Colonic mucosa (tissue), 4 donors: ENCODE measurements at regions not wholly inside any gene's neighbourhood (a gene's known extent, or its start where the extent isn't known, plus 50 kb on each side); places are given as distances from the start of the nearest gene placed in this dataset.
"Not testable (repeated sequence)": the region's sequence is repeated elsewhere in the genome, so short reads cannot be mapped to it uniquely, and the experiment has no call there.

Experiments used
- DNase-seq: peaks from one replicate; pipeline ENCODE4 v3.0.0-alpha.2; 2020
- H3K27ac ChIP-seq: fragments of 200-600 bp; one replicate; pipeline ENCODE4 v1.8.0; 2021
- H3K27me3 ChIP-seq: fragments of 200-600 bp; one replicate; pipeline ENCODE4 v1.8.0; 2021
- H3K36me3 ChIP-seq: fragments of 200-600 bp; one replicate; pipeline ENCODE4 v1.8.0; 2021
- H3K4me1 ChIP-seq: fragments of 200-600 bp; one replicate; pipeline ENCODE4 v1.8.0; 2021; ENCODE audit warnings: mild to moderate bottlenecking
- H3K4me3 ChIP-seq: fragments of 200-600 bp; one replicate; pipeline ENCODE4 v1.8.0; 2021
- H3K9ac ChIP-seq, 2 donors: one replicate each; pipeline ENCODE4 v1.7.0; 2013; ENCODE audit warnings: control low read depth in 2 of 2, low read depth in 2 of 2, low read length in 2 of 2
- H3K9me3 ChIP-seq: fragments of 200-600 bp; one replicate; pipeline ENCODE4 v1.8.0; 2021
- intact Hi-C: fragments of 100-400 bp; cut with DNase I; formaldehyde crosslinking; loops from one replicate; pipeline ENCODE4 v1.14.1; 2022
- TF ChIP-seq, protein P1 (sequence below): fragments of 200-600 bp; IDR thresholded peaks from one replicate; pipeline ENCODE4 v1.8.0; 2022; ENCODE audit warnings: antibody characterized with exemption, mild to moderate bottlenecking
- donor health status: healthy.
- donor health status: DM: no; HTN: no; CAD: no.
- donor health status: DM: no; HTN: no; CAD: no.

DNA sequence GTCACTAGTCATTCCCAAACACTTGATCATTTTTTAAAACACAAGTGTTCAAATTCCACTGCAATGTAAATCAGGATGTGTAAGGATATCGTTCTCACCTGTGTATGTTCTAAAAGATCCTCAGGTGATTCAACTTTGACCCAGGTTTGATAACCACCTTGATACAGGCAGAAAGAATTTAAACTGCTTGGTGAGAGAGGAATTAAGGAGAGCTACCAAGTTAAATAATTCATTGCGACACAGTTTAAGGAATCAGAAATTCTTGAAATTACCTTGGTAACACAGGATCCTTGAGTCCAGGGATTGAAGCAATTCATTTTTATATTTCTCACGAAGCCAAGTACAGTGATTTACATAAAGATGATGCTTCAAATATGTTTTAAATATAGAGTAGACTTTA, 80.7 kb upstream of the EHBP1 start:
- no peak for DNase-seq
- no peaks in the 10 kb centered on the region for H3K27me3 ChIP-seq
- no peak overlapping the region for H3K27ac ChIP-seq
- H3K4me3 ChIP-seq: no peak overlapping the region
- no peaks in the 10 kb centered on the region for H3K36me3 ChIP-seq
- no peaks in the 10 kb centered on the region for H3K4me1 ChIP-seq
- H3K9ac ChIP-seq: no peak overlapping the region
- no peaks in the 10 kb centered on the region for H3K9me3 ChIP-seq
- intact Hi-C loops: no loop called here
- TF ChIP-seq, protein P1, sequence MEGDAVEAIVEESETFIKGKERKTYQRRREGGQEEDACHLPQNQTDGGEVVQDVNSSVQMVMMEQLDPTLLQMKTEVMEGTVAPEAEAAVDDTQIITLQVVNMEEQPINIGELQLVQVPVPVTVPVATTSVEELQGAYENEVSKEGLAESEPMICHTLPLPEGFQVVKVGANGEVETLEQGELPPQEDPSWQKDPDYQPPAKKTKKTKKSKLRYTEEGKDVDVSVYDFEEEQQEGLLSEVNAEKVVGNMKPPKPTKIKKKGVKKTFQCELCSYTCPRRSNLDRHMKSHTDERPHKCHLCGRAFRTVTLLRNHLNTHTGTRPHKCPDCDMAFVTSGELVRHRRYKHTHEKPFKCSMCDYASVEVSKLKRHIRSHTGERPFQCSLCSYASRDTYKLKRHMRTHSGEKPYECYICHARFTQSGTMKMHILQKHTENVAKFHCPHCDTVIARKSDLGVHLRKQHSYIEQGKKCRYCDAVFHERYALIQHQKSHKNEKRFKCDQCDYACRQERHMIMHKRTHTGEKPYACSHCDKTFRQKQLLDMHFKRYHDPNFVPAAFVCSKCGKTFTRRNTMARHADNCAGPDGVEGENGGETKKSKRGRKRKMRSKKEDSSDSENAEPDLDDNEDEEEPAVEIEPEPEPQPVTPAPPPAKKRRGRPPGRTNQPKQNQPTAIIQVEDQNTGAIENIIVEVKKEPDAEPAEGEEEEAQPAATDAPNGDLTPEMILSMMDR: no peak

DNA sequence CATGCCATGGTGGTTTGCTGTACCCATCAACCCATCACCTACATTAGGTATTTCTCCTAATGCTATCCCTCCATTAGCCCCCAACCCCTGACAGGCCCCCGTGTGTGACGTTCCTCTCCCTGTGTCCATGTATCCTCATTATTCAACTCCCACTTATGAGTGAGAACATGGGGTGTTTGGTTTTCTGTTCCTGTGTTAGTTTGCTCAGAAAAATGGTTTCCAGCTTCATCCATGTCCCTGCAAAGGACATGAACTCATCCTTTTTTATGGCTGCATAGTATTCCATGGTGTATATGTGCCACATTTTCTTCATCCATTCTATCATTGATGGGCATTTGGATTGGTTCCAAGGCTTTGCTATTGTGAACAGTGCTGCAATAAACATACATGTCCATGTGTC, 89.0 kb upstream of the EHBP1 start:
- H3K36me3 ChIP-seq, intact Hi-C loops, H3K27ac ChIP-seq, H3K27me3 ChIP-seq, H3K9ac ChIP-seq, H3K4me1 ChIP-seq, H3K9me3 ChIP-seq, DNase-seq, H3K4me3 ChIP-seq: not testable (repeated sequence)

DNA sequence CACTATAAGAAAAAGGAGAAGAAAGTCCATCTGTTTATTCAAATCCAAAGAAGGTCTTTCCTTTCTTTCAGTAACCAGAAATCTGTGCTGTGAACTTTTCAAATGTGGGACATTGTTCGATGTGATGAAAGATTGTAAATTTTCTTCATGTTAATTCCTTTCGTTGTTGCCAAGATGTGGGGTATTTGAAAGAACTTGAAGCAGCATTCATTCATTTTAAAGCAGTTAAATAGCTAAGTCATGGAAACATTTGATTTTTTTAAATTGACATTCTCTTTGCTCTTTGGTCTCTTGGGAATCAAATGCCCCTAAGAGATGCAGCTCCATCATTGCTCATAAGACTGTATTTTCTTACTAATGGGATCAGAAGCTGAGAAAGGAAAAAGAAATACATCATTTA, 93.7 kb upstream of the EHBP1 start:
- TF ChIP-seq, protein P1: no peak
- intact Hi-C loops: no loop called here
- H3K27me3 ChIP-seq: no peaks in the 10 kb centered on the region

DNA sequence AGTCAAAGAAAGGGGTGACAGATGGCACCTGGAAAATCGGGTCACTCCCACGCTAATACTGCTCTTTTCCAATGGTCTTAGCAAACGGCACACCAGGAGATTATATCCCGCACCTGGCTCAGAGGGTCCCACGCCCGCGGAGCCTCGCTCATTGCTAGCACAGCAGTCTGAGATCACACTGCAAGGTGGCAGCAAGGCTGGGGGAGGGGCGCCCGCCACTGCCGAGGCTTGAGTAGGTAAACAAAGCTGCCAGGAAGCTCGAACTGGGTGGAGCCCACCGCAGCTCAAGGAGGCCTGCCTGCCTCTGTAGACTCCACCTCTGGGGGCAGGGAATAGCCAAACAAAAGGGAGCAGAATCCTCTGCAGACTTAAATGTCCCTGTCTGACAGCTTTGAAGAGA, 99.5 kb upstream of the TMEM17 start:
- intact Hi-C loops, H3K4me1 ChIP-seq, H3K36me3 ChIP-seq, H3K27me3 ChIP-seq, DNase-seq, H3K9me3 ChIP-seq, H3K9ac ChIP-seq, H3K27ac ChIP-seq, H3K4me3 ChIP-seq: not testable (repeated sequence)

More for the DNA sequence above, 93.7 kb upstream of the EHBP1 start:
- Histone ChIP-seq H3K27ac (no peak overlapping the region), H3K9ac (no peak overlapping the region), H3K36me3 (no peaks in the 10 kb centered on the region), H3K4me1 (no peaks in the 10 kb centered on the region), H3K4me3 (no peak overlapping the region), H3K9me3 (no peaks in the 10 kb centered on the region)
- no peak for DNase-seq

DNA sequence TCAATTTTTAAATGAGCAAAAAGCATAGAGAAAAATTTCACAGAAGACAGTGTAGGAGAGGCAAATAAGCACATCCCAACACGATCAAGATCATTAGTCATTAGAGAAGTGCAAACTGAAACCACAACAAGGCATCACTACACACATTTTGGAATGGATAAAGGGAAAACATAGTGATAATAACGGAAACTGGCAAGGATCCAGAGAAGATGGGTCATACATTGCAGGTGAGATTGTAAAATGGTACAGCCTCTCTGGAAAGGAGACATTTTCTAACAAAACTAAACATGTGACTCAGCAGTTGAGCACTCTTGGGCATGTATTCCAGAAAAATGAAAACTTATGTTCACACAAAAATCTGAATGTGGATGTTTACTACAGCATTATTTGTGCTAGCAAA, 98.3 kb upstream of the TMEM17 start:
- H3K36me3 ChIP-seq: no peaks in the 10 kb centered on the region
- intact Hi-C loops: no loop called here
- no peak overlapping the region for H3K9ac ChIP-seq
- no peak overlapping the region for H3K27ac ChIP-seq
- no peaks in the 10 kb centered on the region for H3K27me3 ChIP-seq
- no peak for DNase-seq
- TF ChIP-seq, protein P1: no peak
- H3K9me3 ChIP-seq: no peaks in the 10 kb centered on the region
- no peak overlapping the region for H3K4me3 ChIP-seq
- no peaks in the 10 kb centered on the region for H3K4me1 ChIP-seq

DNA sequence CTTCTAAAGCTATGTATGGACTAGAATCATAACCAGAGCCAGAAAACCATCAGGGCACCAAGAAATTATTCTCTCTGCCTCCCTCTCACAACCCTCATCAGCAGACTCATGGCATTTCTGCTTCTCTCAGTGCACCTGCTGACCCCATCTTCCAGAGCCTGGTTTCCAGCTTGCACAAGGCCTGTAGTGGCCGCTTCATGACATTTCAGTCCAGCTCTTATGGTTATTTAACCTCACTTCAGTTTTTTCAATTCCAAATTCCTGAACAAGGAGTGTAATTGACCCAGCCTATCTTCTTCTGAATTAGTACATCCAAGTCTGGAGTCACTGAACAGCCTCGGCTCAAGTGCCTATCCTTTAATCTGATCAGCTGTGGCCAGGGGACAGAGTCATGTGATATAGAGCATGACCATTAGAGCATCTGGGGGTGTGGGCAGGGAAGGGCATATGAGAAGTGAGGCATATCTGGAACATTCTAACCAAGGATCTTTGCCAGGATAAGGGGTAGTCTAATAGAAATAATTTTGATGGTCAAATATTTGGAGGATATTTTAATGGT, 97.2 kb upstream of the TMEM17 start:
- H3K27me3 ChIP-seq: no peaks in the 10 kb centered on the region
- no peak overlapping the region for H3K4me3 ChIP-seq
- H3K4me1 ChIP-seq: no peaks in the 10 kb centered on the region
- H3K36me3 ChIP-seq: no peaks in the 10 kb centered on the region
- intact Hi-C loops: no loop called here
- H3K9me3 ChIP-seq: no peaks in the 10 kb centered on the region
- DNase-seq: no peak
- no peak overlapping the region for H3K9ac ChIP-seq
- no peak overlapping the region for H3K27ac ChIP-seq
- TF ChIP-seq, protein P1: no peak

DNA sequence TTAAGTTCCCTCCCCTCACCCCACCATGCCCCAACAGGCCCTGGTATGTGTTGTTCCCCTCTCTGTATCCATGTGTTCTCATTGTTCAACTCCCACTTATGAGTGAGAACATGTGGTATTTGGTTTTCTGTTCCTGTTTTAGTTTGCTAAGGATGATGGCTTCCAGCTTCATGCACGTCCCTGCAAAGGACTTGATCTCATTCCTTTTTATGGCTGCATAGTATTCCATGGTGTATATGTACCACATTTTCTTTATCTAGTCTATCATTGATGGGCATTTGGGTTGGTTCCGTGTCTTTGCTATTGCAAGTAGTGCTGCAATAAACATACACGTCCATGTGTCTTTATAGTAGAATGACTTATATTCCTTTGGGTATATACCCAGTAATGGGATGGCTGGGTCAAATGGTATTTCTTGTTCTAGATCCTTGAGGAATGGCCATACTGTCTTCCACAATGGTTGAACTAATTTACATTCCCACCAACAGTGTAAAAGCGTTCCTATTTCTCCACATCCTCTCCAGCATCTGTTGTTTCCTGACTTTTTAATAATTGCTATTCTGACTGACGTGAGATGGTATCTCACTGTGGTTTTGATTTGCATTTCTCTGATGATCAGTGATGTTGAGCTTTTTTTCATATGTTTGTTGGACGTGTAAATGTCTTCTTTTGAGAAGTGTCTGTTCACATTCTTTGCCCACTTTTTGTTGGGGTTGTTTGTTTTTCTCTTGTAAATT, 93.8 kb upstream of the TMEM17 start:
- H3K9ac ChIP-seq, intact Hi-C loops, H3K4me1 ChIP-seq, H3K27me3 ChIP-seq, H3K36me3 ChIP-seq, H3K27ac ChIP-seq, DNase-seq, H3K4me3 ChIP-seq, H3K9me3 ChIP-seq: not testable (repeated sequence)
